Astrocyte (in vitro differentiated cells and primary cell): ENCODE measurements at regions not wholly inside any gene's neighbourhood (a gene's known extent, or its start where the extent isn't known, plus 50 kb on each side); places are given as distances from the start of the nearest gene placed in this dataset.

Experiments used
- DNase-seq: peaks from one replicate; pipeline ENCODE4 v3.0.0-alpha.2; 2010; ENCODE audit warnings: low read depth
- FAIRE-seq: peaks from 2 replicates; lab custom pipeline; 2011; peaks lifted over from hg19 to GRCh38; lab: Jason Lieb, UNC
- H2AFZ ChIP-seq: 2 replicates; pipeline ENCODE4 v1.6.0; 2012; ENCODE audit warnings: low read depth, low read length, inconsistent platforms
- H3K27ac ChIP-seq: 2 replicates; pipeline ENCODE4 v1.5.1; 2011; ENCODE audit warnings: low read depth, low read length, inconsistent platforms
- H3K27me3 ChIP-seq: 2 replicates; pipeline ENCODE4 v1.6.0; 2011; ENCODE audit warnings: low read length, inconsistent platforms; ENCODE audit not compliant: insufficient read depth
- H3K36me3 ChIP-seq: 2 replicates; pipeline ENCODE4 v1.5.1; 2011; ENCODE audit warnings: low read length, inconsistent platforms; ENCODE audit not compliant: insufficient read depth
- H3K4me1 ChIP-seq: 2 replicates; pipeline ENCODE4 v1.5.1; 2011; ENCODE audit warnings: low read length, inconsistent platforms; ENCODE audit not compliant: insufficient read depth
- H3K4me2 ChIP-seq: 2 replicates; pipeline ENCODE4 v1.6.0; 2012; ENCODE audit warnings: low read length, inconsistent platforms
- H3K4me3 ChIP-seq: 2 replicates; pipeline ENCODE4 v1.5.1; 2011; ENCODE audit warnings: low read depth, mild to moderate bottlenecking, low read length, inconsistent platforms; ENCODE audit not compliant: insufficient read depth
- H3K79me2 ChIP-seq: 2 replicates; pipeline ENCODE4 v1.6.0; 2012; ENCODE audit warnings: mild to moderate bottlenecking, low read length, inconsistent platforms; ENCODE audit not compliant: insufficient read depth
- H3K9ac ChIP-seq: 2 replicates; pipeline ENCODE4 v1.6.0; 2012; ENCODE audit warnings: mild to moderate bottlenecking, low read length, inconsistent platforms
- H3K9me3 ChIP-seq: 2 replicates; pipeline ENCODE4 v1.5.1; 2012; ENCODE audit warnings: low read depth, mild to moderate bottlenecking, low read length, inconsistent platforms; ENCODE audit not compliant: insufficient read depth
- H4K20me1 ChIP-seq: 2 replicates; pipeline ENCODE4 v1.6.0; 2012; ENCODE audit warnings: low read length, inconsistent platforms; ENCODE audit not compliant: insufficient read depth
- H3K27ac Mint-ChIP-seq: one replicate; pipeline ENCODE4 v1.8.0; 2021; ENCODE audit warnings: mild to moderate bottlenecking, mixed read lengths; ENCODE audit not compliant: unreplicated experiment
- H3K27me3 Mint-ChIP-seq: one replicate; pipeline ENCODE4 v1.8.0; 2021; ENCODE audit warnings: low read depth, mixed read lengths; ENCODE audit not compliant: unreplicated experiment
- H3K36me3 Mint-ChIP-seq: one replicate; pipeline ENCODE4 v1.8.0; 2021; ENCODE audit warnings: low read depth, mixed read lengths; ENCODE audit not compliant: unreplicated experiment
- H3K4me1 Mint-ChIP-seq: one replicate; pipeline ENCODE4 v1.8.0; 2021; ENCODE audit warnings: low read depth, mixed read lengths; ENCODE audit not compliant: unreplicated experiment
- H3K4me3 Mint-ChIP-seq: one replicate; pipeline ENCODE4 v1.8.0; 2021; ENCODE audit warnings: mild to moderate bottlenecking, moderate library complexity, mixed read lengths; ENCODE audit not compliant: unreplicated experiment
- H3K9me3 Mint-ChIP-seq: one replicate; pipeline ENCODE4 v1.8.0; 2021; ENCODE audit warnings: mild to moderate bottlenecking, mixed read lengths; ENCODE audit not compliant: unreplicated experiment
- CTCF ChIP-seq: IDR thresholded peaks from 2 replicates; pipeline ENCODE4 v1.5.1; 2011; ENCODE audit warnings: low read depth, mild to moderate bottlenecking, inconsistent platforms, low read length, moderate library complexity; ENCODE audit not compliant: insufficient read depth
- EZH2 ChIP-seq: IDR thresholded peaks from 2 replicates; pipeline ENCODE4 v1.6.1; 2012; ENCODE audit warnings: mild to moderate bottlenecking, low read length, inconsistent platforms; ENCODE audit not compliant: insufficient read depth

GRCh38 chr6:156543431-156543830, 233.7 kb upstream of the ARID1B start:
- Histone ChIP-seq H3K4me3 (no peak overlapping the region), H3K4me1 (no peaks in the 10 kb centered on the region), H3K79me2 (no peaks in the 10 kb centered on the region), H3K9ac (no peak overlapping the region), H3K27ac (no peak overlapping the region), H3K36me3 (no peaks in the 10 kb centered on the region), H2AFZ (no peak overlapping the region), H3K4me2 (no peak overlapping the region), H3K9me3 (peaks cover 4% of the 10 kb centered on the region), H4K20me1 (no peaks in the 10 kb centered on the region), H3K27me3 (no peaks in the 10 kb centered on the region)
- no peak overlapping the region for H3K4me3 Mint-ChIP-seq
- H3K4me1 Mint-ChIP-seq: no peaks in the 10 kb centered on the region
- no peaks in the 10 kb centered on the region for H3K36me3 Mint-ChIP-seq
- peaks cover 7% of the 10 kb centered on the region for H3K27me3 Mint-ChIP-seq
- H3K27ac Mint-ChIP-seq: no peak overlapping the region
- DNase-seq: no peak
- TF ChIP-seq CTCF (no peak), EZH2 (no peak)
- FAIRE-seq: no peak
- H3K9me3 Mint-ChIP-seq: peaks cover 7% of the 10 kb centered on the region

GRCh38 chr6:156538875-156539660, 238.1 kb upstream of the ARID1B start:
- Histone ChIP-seq H3K27ac (no peak overlapping the region), H3K79me2 (no peaks in the 10 kb centered on the region), H3K4me1 (no peaks in the 10 kb centered on the region), H4K20me1 (no peaks in the 10 kb centered on the region), H3K9ac (no peak overlapping the region), H3K27me3 (no peaks in the 10 kb centered on the region), H3K4me3 (no peak overlapping the region), H2AFZ (no peak overlapping the region), H3K36me3 (no peaks in the 10 kb centered on the region), H3K9me3 (no peaks in the 10 kb centered on the region), H3K4me2 (no peak overlapping the region)
- H3K27me3 Mint-ChIP-seq: peaks cover 2% of the 10 kb centered on the region
- no peak overlapping the region for H3K27ac Mint-ChIP-seq
- H3K4me1 Mint-ChIP-seq: peaks cover 7% of the 10 kb centered on the region
- H3K9me3 Mint-ChIP-seq: peaks cover 7% of the 10 kb centered on the region
- TF ChIP-seq EZH2: no peak
- no peak for TF ChIP-seq CTCF
- no peaks in the 10 kb centered on the region for H3K36me3 Mint-ChIP-seq
- H3K4me3 Mint-ChIP-seq: no peak overlapping the region
- no peak for FAIRE-seq
- DNase-seq: no peak

GRCh38 chr6:156534594-156534993, 242.6 kb upstream of the ARID1B start:
- H3K4me2 ChIP-seq: no peak overlapping the region
- DNase-seq (no peak), FAIRE-seq (no peak)
- H3K4me3 ChIP-seq: no peak overlapping the region
- no peak for TF ChIP-seq CTCF
- no peak for TF ChIP-seq EZH2
- no peak overlapping the region for H2AFZ ChIP-seq
- H3K4me1 Mint-ChIP-seq: peaks cover 11% of the 10 kb centered on the region
- H3K79me2 ChIP-seq: no peaks in the 10 kb centered on the region
- H3K9me3 ChIP-seq: no peaks in the 10 kb centered on the region
- no peak overlapping the region for H3K27ac Mint-ChIP-seq
- H4K20me1 ChIP-seq: no peaks in the 10 kb centered on the region
- no peak overlapping the region for H3K4me3 Mint-ChIP-seq
- no peaks in the 10 kb centered on the region for H3K27me3 ChIP-seq
- no peaks in the 10 kb centered on the region for H3K9me3 Mint-ChIP-seq
- peaks cover 4% of the 10 kb centered on the region for H3K27me3 Mint-ChIP-seq
- no peak overlapping the region for H3K27ac ChIP-seq
- no peaks in the 10 kb centered on the region for H3K36me3 ChIP-seq
- H3K9ac ChIP-seq: no peak overlapping the region
- H3K4me1 ChIP-seq: no peaks in the 10 kb centered on the region
- no peaks in the 10 kb centered on the region for H3K36me3 Mint-ChIP-seq
